GM12878 (cell line): ENCODE measurements at regions not wholly inside any gene's neighbourhood (a gene's known extent, or its start where the extent isn't known, plus 50 kb on each side); places are given as distances from the start of the nearest gene placed in this dataset.
A peak's percentile ranks its signal among the peaks of the same experiment; 100 is the strongest.

Experiments used
- ATAC-seq: fragments of 200-7000 bp; cut with Tn5 transposase; 3 replicates; pipeline ENCODE4 v1.9.1; 2020; ENCODE audit warnings: mild to moderate bottlenecking, moderate library complexity
- BruUV-seq: library from RNA; stranded (reverse); fragments of 400-500 nt; replicated peaks from 2 replicates; lab custom pipeline; 2021; lab: Mats Ljungman, UMichigan
- CTCF ChIA-PET: fragments of 300-600 bp; sonication (Branson Sonifier 250); formaldehyde crosslinking; extraction: SDS; loops from one replicate; lab custom pipeline; 2021; ENCODE audit warnings: inconsistent platforms; lab: Yijun Ruan, JAX
- POLR2A ChIA-PET: fragments of 350-600 bp; formaldehyde crosslinking; extraction: SDS; loops from one replicate; lab custom pipeline; 2021; ENCODE audit warnings: inconsistent platforms; lab: Charles Lee
- RAD21 ChIA-PET: fragments of 300-600 bp; sonication (Branson Sonifier 250); formaldehyde crosslinking; loops from one replicate; lab custom pipeline; 2023; ENCODE audit warnings: antibody characterized with exemption; ENCODE audit not compliant: unreplicated experiment; lab: Charles Lee
- SMC1A ChIA-PET: fragments of 300-600 bp; sonication (Branson Sonifier 250); formaldehyde crosslinking; loops from one replicate; lab custom pipeline; 2023; ENCODE audit not compliant: unreplicated experiment, uncharacterized antibody; lab: Charles Lee
- DNase-seq: peaks from one replicate; pipeline ENCODE4 v3.0.0-alpha.2; 2011; ENCODE audit warnings: low read depth, low spot score
- FAIRE-seq: peaks from 3 replicates; lab custom pipeline; 2011; peaks lifted over from hg19 to GRCh38; lab: Jason Lieb, UNC
- H2AFZ ChIP-seq: 2 replicates; pipeline ENCODE4 v1.6.0; 2011; ENCODE audit warnings: low read depth, low read length, control low read depth; ENCODE audit not compliant: control insufficient read depth
- H3K27ac ChIP-seq: 2 replicates; pipeline ENCODE4 v1.5.1; 2011; ENCODE audit warnings: control low read depth; ENCODE audit not compliant: control insufficient read depth, insufficient read depth
- H3K27me3 ChIP-seq, 2 experiments: replicated peaks in 1 of 2; 2 replicates each; pipeline versions ENCODE4 v1.6.0 to v1.6.1; 2011; ENCODE audit warnings: low read length in 1 of 2; ENCODE audit not compliant: control insufficient read depth in 2 of 2, insufficient read depth in 2 of 2
- H3K36me3 ChIP-seq, 2 experiments: 2 replicates each; pipeline ENCODE4 v1.5.1; 2011; ENCODE audit warnings: low read length in 1 of 2; ENCODE audit not compliant: control insufficient read depth in 2 of 2, insufficient read depth in 2 of 2
- H3K4me1 ChIP-seq: 2 replicates; pipeline ENCODE4 v1.6.1; 2011; ENCODE audit warnings: mild to moderate bottlenecking, low read length, moderate library complexity, mixed read lengths; ENCODE audit not compliant: control insufficient read depth, insufficient read depth
- H3K4me2 ChIP-seq: 2 replicates; pipeline ENCODE4 v1.6.0; 2011; ENCODE audit warnings: control low read depth; ENCODE audit not compliant: control insufficient read depth, insufficient read depth
- H3K4me3 ChIP-seq: fragments of 200-600 bp; sonication (generic); 2 replicates; pipeline ENCODE4 v1.5.1; 2016
- H3K79me2 ChIP-seq: 2 replicates; pipeline ENCODE4 v1.6.0; 2011; ENCODE audit warnings: low read length; ENCODE audit not compliant: control insufficient read depth, insufficient read depth
- H3K9ac ChIP-seq: 2 replicates; pipeline ENCODE4 v1.8.0; 2011; ENCODE audit warnings: low read length, control low read depth, mixed read lengths; ENCODE audit not compliant: control insufficient read depth, insufficient read depth
- H3K9me3 ChIP-seq: replicated peaks from 3 replicates; pipeline ENCODE4 v1.5.1; 2011; ENCODE audit warnings: mild to moderate bottlenecking, low read length; ENCODE audit not compliant: control insufficient read depth, insufficient read depth
- H4K20me1 ChIP-seq: 2 replicates; pipeline ENCODE4 v1.6.0; 2011; ENCODE audit not compliant: control insufficient read depth, insufficient read depth
- BRCA1 ChIP-seq: IDR thresholded peaks from 2 replicates; pipeline ENCODE4 v1.6.1; 2011; ENCODE audit warnings: low read depth, low read length, improper control_type of control experiment
- DPF2 ChIP-seq: fragments of 450-650 bp; IDR thresholded peaks from 2 replicates; pipeline ENCODE4 v1.6.1; 2017; ENCODE audit warnings: mild to moderate bottlenecking
- EED ChIP-seq: sonication (generic); IDR thresholded peaks from 2 replicates; pipeline ENCODE4 v1.6.1; 2016; ENCODE audit warnings: antibody characterized with exemption, low read depth
- EP300 ChIP-seq, 2 experiments: fragments of 150-350 bp in 1 of 2; IDR thresholded peaks; 2 replicates each; pipeline ENCODE4 v1.6.1; 2011 to 2012; ENCODE audit warnings: low read depth in 2 of 2, low read length in 2 of 2, borderline replicate concordance in 1 of 2, improper control_type of control experiment in 1 of 2, inconsistent platforms in 1 of 2; ENCODE audit not compliant: control insufficient read depth in 1 of 2
- ETV6 ChIP-seq, 2 experiments: fragments of 450-650 bp in 1 of 2; IDR thresholded peaks in 1 of 2; conservative IDR thresholded peaks in 1 of 2; 2 replicates each; pipeline ENCODE4 v1.6.1; 2014; ENCODE audit warnings: antibody characterized with exemption in 1 of 2, borderline replicate concordance in 1 of 2, low read depth in 1 of 2, mild to moderate bottlenecking in 1 of 2, moderate library complexity in 1 of 2
- IKZF1 ChIP-seq: fragments of 450-650 bp; conservative IDR thresholded peaks from 2 replicates; pipeline ENCODE4 v1.6.1; 2017; ENCODE audit warnings: antibody characterized with exemption, mild to moderate bottlenecking
- IKZF2 ChIP-seq, 2 experiments: fragments of 450-650 bp; IDR thresholded peaks; 2 replicates each; pipeline ENCODE4 v1.6.1; 2017; ENCODE audit warnings: mild to moderate bottlenecking in 2 of 2, moderate library complexity in 2 of 2
- IRF4 ChIP-seq: IDR thresholded peaks from 2 replicates; pipeline ENCODE4 v1.6.1; 2011; ENCODE audit warnings: low read depth, low read length
- MTA2 ChIP-seq: fragments of 450-650 bp; IDR thresholded peaks from 2 replicates; pipeline ENCODE4 v1.6.1; 2016; ENCODE audit warnings: low read depth, mild to moderate bottlenecking, moderate library complexity
- SP1 ChIP-seq: IDR thresholded peaks from one replicate; pipeline ENCODE4 v1.6.1; 2011; ENCODE audit warnings: low read depth, low read length
- SPI1 ChIP-seq: IDR thresholded peaks from 2 replicates; pipeline ENCODE4 v1.6.1; 2011; ENCODE audit warnings: low read depth, mild to moderate bottlenecking, low read length, moderate library complexity, borderline replicate concordance; ENCODE audit not compliant: insufficient read depth
- STAT1 ChIP-seq: fragments of 450-650 bp; conservative IDR thresholded peaks from 2 replicates; pipeline ENCODE4 v1.6.1; 2014; ENCODE audit warnings: antibody characterized with exemption, mild to moderate bottlenecking
- ZNF24 ChIP-seq: fragments of 450-650 bp; IDR thresholded peaks from 2 replicates; pipeline ENCODE4 v1.6.1; 2017; ENCODE audit warnings: antibody characterized with exemption, mild to moderate bottlenecking
- WGBS: methylation state at CpG from one replicate; pipeline ENCODE4 v1.1.6; 2016; ENCODE audit warnings: low lambda C conversion rate; ENCODE audit not compliant: insufficient replicate concordance, insufficient coverage; ENCODE audit errors: missing lambda C conversion rate; 5-methylcytosine and 5-hydroxymethylcytosine counted together
- in situ Hi-C: fragments of 300-500 bp; cut with MboI; formaldehyde crosslinking; loops from 9 replicates; pipeline ENCODE4 v1.14.3; 2018; ENCODE audit warnings: mixed read lengths
- intact Hi-C: fragments of 100-400 bp; cut with micrococcal nuclease; formaldehyde crosslinking; loops from one replicate; pipeline ENCODE4 v1.14.2; 2022; ENCODE audit not compliant: unreplicated experiment
- TF ChIP-seq, protein P1 (sequence below): IDR thresholded peaks from 2 replicates; pipeline ENCODE4 v1.6.1; 2012; ENCODE audit warnings: low read depth, low read length, improper control_type of control experiment
- TF ChIP-seq, protein P2 (sequence below): IDR thresholded peaks from 2 replicates; pipeline ENCODE4 v1.6.1; 2011; ENCODE audit warnings: borderline replicate concordance, low read depth, mild to moderate bottlenecking, moderate library complexity, mixed read lengths, low read length; ENCODE audit not compliant: insufficient read depth; ENCODE audit errors: extremely low read length

GRCh38 chr3:6671363-6671762 is 189.6 kb upstream of the GRM7 start:
- WGBS, result 0% methylated on average over 1 of the region's 1 CpG
- POLR2A ChIA-PET, result interaction anchor here (0.6 kb wide), 1 partner anchor 14 kb away, joined by 3 read pairs; no protein-coding TSS in a partner anchor
- Histone ChIP-seq H3K79me2 (no peaks in the 10 kb centered on the region), H4K20me1 (no peaks in the 10 kb centered on the region), H3K36me3 (no peaks in the 10 kb centered on the region), H3K4me3 (no peak overlapping the region), H3K9me3 (no peaks in the 10 kb centered on the region), H3K4me1 (no peaks in the 10 kb centered on the region), H3K4me2 (no peak overlapping the region), H3K27me3 (no peaks in the 10 kb centered on the region), H3K9ac (no peak overlapping the region)
- RAD21 ChIA-PET, result interaction anchor here (2.0 kb wide), 1 partner anchor 9 kb away, joined by 6 read pairs; no protein-coding TSS in a partner anchor
- DNase-seq (no peak), FAIRE-seq (no peak)
- intact Hi-C loops, result no loop called here
- CTCF ChIA-PET, result interaction anchor here (0.6 to 2.1 kb wide), 2 partner anchors 23 to 1132 kb away, joined by 4 to 6 read pairs; no protein-coding TSS in a partner anchor
- TF ChIP-seq SP1, result no peak
- TF ChIP-seq, all 136 proteins: peak for 0
- Histone ChIP-seq H2AFZ (no peak overlapping the region), H3K27ac (no peak overlapping the region)
- no peak for ATAC-seq
- in situ Hi-C loops, result no loop called here
- no TSS peak for BruUV-seq
- SMC1A ChIA-PET, result interaction anchor here (0.7 to 1.2 kb wide), 2 partner anchors 13 to 24 kb away, joined by 3 to 7 read pairs; no protein-coding TSS in a partner anchor

DNA sequence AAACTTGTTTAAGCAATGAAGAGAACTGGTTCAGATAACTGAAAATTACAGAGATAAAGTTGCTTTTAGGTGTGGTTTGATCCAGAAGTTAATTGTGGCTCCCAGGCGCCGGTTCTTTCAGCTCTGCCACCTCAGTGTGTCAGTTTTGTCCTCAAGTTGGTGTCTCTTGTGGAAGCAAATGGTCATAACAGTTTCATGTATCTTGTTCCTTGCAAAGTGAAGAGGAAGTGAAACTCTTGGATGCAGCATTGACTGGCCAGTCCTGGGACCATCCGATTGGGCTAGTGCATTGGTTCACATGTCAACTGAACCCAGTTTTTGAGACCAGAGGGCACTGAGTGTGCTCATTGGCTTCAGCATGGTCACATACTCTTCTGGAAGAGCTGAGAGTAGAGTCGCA is 181.4 kb upstream of the GRM7 start:
- WGBS, result 45% methylated on average over 4 of the region's 4 CpGs
- POLR2A ChIA-PET, result interaction anchor here (1.4 kb wide), 1 partner anchor 38 kb away, joined by 11 read pairs; no protein-coding TSS in a partner anchor
- TF ChIP-seq IRF4 (peak; percentile 40; the same call in 1 of the 2 replicates), MTA2 (peak; percentile 15; the same call in 1 of the 2 replicates), STAT1 (no peak), EP300 (IDR thresholded peaks at IDR 0.05; ENCODE audit: borderline replicate concordance in 1 of 2, control insufficient read depth in 1 of 2, low read depth in 2 of 2, low read length in 2 of 2) (0 out of 4 replicates have a peak, but pooled peaks of 1 of the 2 experiments have one; percentile 32), IKZF2 (IDR thresholded peaks at IDR 0.05) (peak; percentile 82 to 85), DPF2 (peak; percentile 81), BRCA1 (no peak), ZNF24 (0 out of 2 replicates have a peak, but pooled peaks have one; percentile 21), SPI1 (peak; percentile 98), ETV6 (conservative IDR thresholded peaks at IDR 0.05 in 1 of 2, IDR thresholded peaks at IDR 0.05 in 1 of 2; ENCODE audit: borderline replicate concordance in 1 of 2, low read depth in 1 of 2) (peak in 1 of 2 experiments; percentile 37; a peak in 1 of 4 replicates), IKZF1 (peak; percentile 91), EED (peak; percentile 61)
- TF ChIP-seq, protein P1, sequence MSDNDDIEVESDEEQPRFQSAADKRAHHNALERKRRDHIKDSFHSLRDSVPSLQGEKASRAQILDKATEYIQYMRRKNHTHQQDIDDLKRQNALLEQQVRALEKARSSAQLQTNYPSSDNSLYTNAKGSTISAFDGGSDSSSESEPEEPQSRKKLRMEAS, result no peak
- TF ChIP-seq, protein P2, sequence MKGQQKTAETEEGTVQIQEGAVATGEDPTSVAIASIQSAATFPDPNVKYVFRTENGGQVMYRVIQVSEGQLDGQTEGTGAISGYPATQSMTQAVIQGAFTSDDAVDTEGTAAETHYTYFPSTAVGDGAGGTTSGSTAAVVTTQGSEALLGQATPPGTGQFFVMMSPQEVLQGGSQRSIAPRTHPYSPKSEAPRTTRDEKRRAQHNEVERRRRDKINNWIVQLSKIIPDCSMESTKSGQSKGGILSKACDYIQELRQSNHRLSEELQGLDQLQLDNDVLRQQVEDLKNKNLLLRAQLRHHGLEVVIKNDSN, result no peak

More for the DNA sequence above, 181.4 kb upstream of the GRM7 start:
- Histone ChIP-seq H3K27me3 (no peaks in the 10 kb centered on the region), H3K4me1 (peaks cover 5% of the 10 kb centered on the region; the same call in 1 of the 2 replicates), H3K9me3 (no peaks in the 10 kb centered on the region; the same call in 2 of the 3 replicates), H2AFZ (peak overlapping the region; percentile 45; the same call in 1 of the 2 replicates), H3K79me2 (no peaks in the 10 kb centered on the region), H3K4me2 (peak overlapping the region; percentile 50), H3K27ac (peak overlapping the region; percentile 76), H3K9ac (no peak overlapping the region; the same call in 1 of the 2 replicates), H3K36me3 (no peaks in the 10 kb centered on the region), H3K4me3 (no peak overlapping the region), H4K20me1 (no peaks in the 10 kb centered on the region)
- BruUV-seq, result no TSS peak
- FAIRE-seq, result no peak
- CTCF ChIA-PET, result interaction anchor here (0.6 to 2.6 kb wide), 4 partner anchors 35 to 1252 kb away, joined by 3 to 17 read pairs (median 3); no protein-coding TSS in a partner anchor
- ATAC-seq, result peak; percentile 81
- intact Hi-C loops (no loop called here), in situ Hi-C loops (no loop called here)
- RAD21 ChIA-PET, result interaction anchor here (1.0 to 4.4 kb wide), 10 partner anchors 9 to 118 kb away, joined by 3 to 43 read pairs (median 4); no protein-coding TSS in a partner anchor
- DNase-seq, result peak; percentile 20
- SMC1A ChIA-PET, result interaction anchor here (0.7 to 2.8 kb wide), 14 partner anchors 10 to 459 kb away, joined by 3 to 31 read pairs (median 3); no protein-coding TSS in a partner anchor
